ENCODE measurements at regions not wholly inside any gene's neighbourhood (a gene's known extent, or its start where the extent isn't known, plus 50 kb on each side); places are given as distances from the start of the nearest gene placed in this dataset.
"Not testable (repeated sequence)": the region's sequence is repeated elsewhere in the genome, so short reads cannot be mapped to it uniquely, and the experiment has no call there.

- TF ChIP-seq TAF1 (IDR thresholded peaks at IDR 0.05; ENCODE audit: borderline replicate concordance, low read depth, low read length) (no peak), POLR2AphosphoS5 (IDR thresholded peaks at IDR 0.05; ENCODE audit: low read depth, low read length) (no peak)
- DNase-seq (ENCODE audit: insufficient read length): no peak
- FAIRE-seq: no peak
Observed at GRCh38 chr10:64174666-64175255, 653.6 kb downstream of the REEP3 start.

DNA sequence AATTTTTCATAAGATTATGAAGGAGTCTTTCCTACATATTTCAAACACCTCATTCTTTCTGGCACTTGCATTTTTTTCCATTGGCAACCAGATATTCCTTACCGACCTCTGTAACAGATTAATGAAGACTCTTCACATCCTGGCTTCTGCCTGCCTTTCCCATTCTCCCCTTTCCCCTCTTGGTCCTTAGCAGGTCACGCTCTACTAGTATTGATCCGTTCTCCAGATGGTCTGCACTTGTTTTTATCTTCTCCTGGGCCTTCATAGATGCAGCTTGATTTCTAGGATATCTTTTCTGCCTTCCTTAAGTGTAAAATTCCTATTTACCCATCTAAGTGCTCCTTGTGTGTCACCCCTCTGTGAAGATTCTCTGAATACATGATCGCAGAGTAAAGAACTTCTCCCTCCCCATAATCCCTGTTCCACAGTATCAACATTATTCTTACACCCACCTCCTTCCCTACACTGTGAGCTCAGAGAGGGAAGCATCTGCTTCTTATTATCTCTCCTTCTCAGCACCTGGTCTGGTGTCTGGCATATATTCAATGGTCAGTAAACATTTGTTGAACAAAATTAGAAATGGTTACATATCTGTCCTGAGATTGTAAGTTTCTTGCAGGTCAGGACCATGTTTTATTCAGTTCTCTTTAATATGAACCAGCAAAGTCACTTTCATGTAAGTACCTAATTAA is 654.2 kb downstream of the REEP3 start:
- DNase-seq (ENCODE audit: insufficient read length) (no peak), FAIRE-seq (no peak)
- TF ChIP-seq TAF1 (IDR thresholded peaks at IDR 0.05; ENCODE audit: borderline replicate concordance, low read depth, low read length): no peak
- TF ChIP-seq POLR2A (IDR thresholded peaks at IDR 0.05; ENCODE audit: low read depth, low read length): no peak
- TF ChIP-seq POLR2AphosphoS5 (IDR thresholded peaks at IDR 0.05; ENCODE audit: low read depth, low read length): no peak

- FAIRE-seq (no peak), DNase-seq (ENCODE audit: insufficient read length) (no peak)
- TF ChIP-seq POLR2AphosphoS5 (IDR thresholded peaks at IDR 0.05; ENCODE audit: low read depth, low read length): no peak
- no peak for TF ChIP-seq TAF1 (IDR thresholded peaks at IDR 0.05; ENCODE audit: borderline replicate concordance, low read depth, low read length)
- TF ChIP-seq POLR2A (IDR thresholded peaks at IDR 0.05; ENCODE audit: low read depth, low read length): no peak
Observed at GRCh38 chr10:64182671-64183070, 661.5 kb downstream of the REEP3 start.

- TF ChIP-seq POLR2A (IDR thresholded peaks at IDR 0.05; ENCODE audit: low read depth, low read length) (no peak), POLR2AphosphoS5 (IDR thresholded peaks at IDR 0.05; ENCODE audit: low read depth, low read length) (no peak), TAF1 (IDR thresholded peaks at IDR 0.05; ENCODE audit: borderline replicate concordance, low read depth, low read length) (no peak)
- DNase-seq (ENCODE audit: insufficient read length): no peak
- FAIRE-seq: no peak
Observed at GRCh38 chr10:64191286-64191685, 670.1 kb downstream of the REEP3 start.

DNA sequence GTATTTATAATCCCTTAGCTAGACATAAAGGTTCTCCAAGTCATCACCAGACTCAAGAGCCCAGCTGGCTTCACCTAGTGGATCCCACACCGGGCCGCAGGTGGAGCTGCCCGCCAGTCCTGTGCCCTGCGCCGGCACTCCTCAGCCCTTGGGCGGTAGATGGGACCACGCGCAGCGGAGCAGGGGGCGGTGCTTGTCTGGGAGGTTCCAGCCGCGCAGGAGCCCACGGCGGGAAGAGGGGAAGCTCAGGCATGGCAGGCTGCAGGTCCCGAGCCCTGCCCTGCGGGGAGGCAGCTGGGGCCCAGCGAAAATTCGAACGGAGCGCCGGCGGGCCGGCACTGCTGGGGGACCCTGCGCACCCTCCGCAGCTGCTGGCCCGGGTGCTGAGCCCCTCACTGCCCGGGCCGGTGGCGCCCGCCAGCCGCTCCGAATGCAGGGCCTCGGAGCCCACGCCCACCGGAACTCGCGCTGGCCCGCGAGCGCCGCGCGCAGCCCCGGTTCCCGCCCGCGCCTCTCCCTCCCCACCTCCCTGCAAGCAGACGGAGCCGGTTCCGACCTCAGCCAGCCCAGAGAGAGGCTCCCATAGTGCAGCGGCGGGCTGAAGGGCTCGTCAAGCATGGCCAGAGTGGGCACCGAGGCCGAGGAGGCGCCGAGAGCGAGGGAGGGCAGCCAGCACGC is 675.6 kb downstream of the REEP3 start:
- no peak for TF ChIP-seq POLR2AphosphoS5 (IDR thresholded peaks at IDR 0.05; ENCODE audit: low read depth, low read length)
- TF ChIP-seq TAF1 (IDR thresholded peaks at IDR 0.05; ENCODE audit: borderline replicate concordance, low read depth, low read length): no peak
- no peak for TF ChIP-seq POLR2A (IDR thresholded peaks at IDR 0.05; ENCODE audit: low read depth, low read length)
- DNase-seq (ENCODE audit: insufficient read length) (no peak), FAIRE-seq (no peak)

DNA sequence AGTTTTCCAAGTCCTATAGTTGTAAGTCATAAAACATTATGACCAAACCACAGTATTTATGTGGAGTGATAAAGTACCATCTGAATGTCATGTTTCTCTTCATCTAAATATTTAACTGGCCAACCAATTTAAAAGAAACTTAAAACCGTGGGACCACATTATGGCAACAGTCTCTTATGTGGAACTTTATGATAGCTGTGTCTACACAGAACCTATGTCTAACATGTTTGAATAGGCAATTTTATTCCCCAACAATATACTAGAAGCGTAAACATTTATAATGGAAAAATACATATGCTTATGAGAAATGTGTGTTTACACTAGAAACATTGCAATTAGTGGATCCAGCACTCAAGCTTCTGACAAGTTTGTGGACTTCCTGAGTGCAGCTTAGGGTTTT is 680.7 kb downstream of the REEP3 start:
- no peak for DNase-seq (ENCODE audit: insufficient read length)
- no peak for FAIRE-seq
- TF ChIP-seq POLR2AphosphoS5 (IDR thresholded peaks at IDR 0.05; ENCODE audit: low read depth, low read length): no peak
- no peak for TF ChIP-seq TAF1 (IDR thresholded peaks at IDR 0.05; ENCODE audit: borderline replicate concordance, low read depth, low read length)
- TF ChIP-seq POLR2A (IDR thresholded peaks at IDR 0.05; ENCODE audit: low read depth, low read length): no peak

GRCh38 chr10:64204504-64204903 is 683.3 kb downstream of the REEP3 start:
- DNase-seq (ENCODE audit: insufficient read length); FAIRE-seq: not testable (repeated sequence)

DNA sequence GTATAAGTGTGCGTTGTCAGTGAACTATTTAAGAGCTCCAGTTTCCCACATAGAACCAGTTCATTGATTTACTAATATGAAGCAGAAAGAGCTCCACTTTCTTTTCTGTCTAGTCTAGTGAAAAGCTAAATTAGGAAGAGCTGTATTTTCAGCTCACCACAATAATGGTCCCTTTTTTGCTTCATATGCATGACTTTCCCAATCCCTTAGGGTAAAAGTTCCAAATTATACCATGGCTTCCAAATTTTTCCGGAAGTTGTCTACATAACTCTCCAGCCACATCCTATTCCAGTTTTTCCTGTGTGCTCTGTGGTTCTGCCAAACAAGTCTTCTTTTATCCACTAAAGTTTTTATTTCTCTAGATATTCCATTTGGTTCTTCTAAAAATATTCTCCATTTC is 685.2 kb downstream of the REEP3 start:
- TF ChIP-seq POLR2AphosphoS5 (IDR thresholded peaks at IDR 0.05; ENCODE audit: low read depth, low read length): no peak
- no peak for TF ChIP-seq POLR2A (IDR thresholded peaks at IDR 0.05; ENCODE audit: low read depth, low read length)
- no peak for TF ChIP-seq TAF1 (IDR thresholded peaks at IDR 0.05; ENCODE audit: borderline replicate concordance, low read depth, low read length)
- no peak for DNase-seq (ENCODE audit: insufficient read length)
- FAIRE-seq: no peak

- no peak for TF ChIP-seq POLR2AphosphoS5 (IDR thresholded peaks at IDR 0.05; ENCODE audit: low read depth, low read length)
- no peak for TF ChIP-seq TAF1 (IDR thresholded peaks at IDR 0.05; ENCODE audit: borderline replicate concordance, low read depth, low read length)
- TF ChIP-seq POLR2A (IDR thresholded peaks at IDR 0.05; ENCODE audit: low read depth, low read length): no peak
- no peak for FAIRE-seq
- DNase-seq (ENCODE audit: insufficient read length): no peak
Observed at GRCh38 chr10:64209561-64209960, 688.4 kb downstream of the REEP3 start.

DNA sequence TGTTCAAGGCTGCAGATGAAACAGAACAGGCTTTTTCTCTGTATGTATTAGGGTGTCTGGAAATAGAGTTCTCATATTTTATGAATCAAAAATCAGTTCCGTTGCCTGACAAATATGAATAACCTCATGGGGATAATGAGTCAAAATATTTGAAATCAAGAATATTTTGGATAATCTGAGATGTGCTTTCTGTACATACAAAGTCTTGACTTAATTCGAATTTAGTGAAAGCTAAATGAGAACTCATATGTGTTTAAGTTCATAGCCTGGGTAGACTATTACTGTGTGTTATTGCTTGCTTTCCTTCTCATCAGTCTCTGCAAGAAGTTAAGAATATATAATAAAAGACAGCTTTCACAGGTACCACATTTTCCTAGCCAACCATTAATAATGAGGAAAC is 689.0 kb downstream of the REEP3 start:
- TF ChIP-seq POLR2A (IDR thresholded peaks at IDR 0.05; ENCODE audit: low read depth, low read length) (no peak), POLR2AphosphoS5 (IDR thresholded peaks at IDR 0.05; ENCODE audit: low read depth, low read length) (no peak), TAF1 (IDR thresholded peaks at IDR 0.05; ENCODE audit: borderline replicate concordance, low read depth, low read length) (no peak)
- DNase-seq (ENCODE audit: insufficient read length) (no peak), FAIRE-seq (no peak)

- FAIRE-seq (no peak), DNase-seq (ENCODE audit: insufficient read length) (no peak)
- TF ChIP-seq TAF1 (IDR thresholded peaks at IDR 0.05; ENCODE audit: borderline replicate concordance, low read depth, low read length) (no peak), POLR2AphosphoS5 (IDR thresholded peaks at IDR 0.05; ENCODE audit: low read depth, low read length) (no peak)
Observed at GRCh38 chr10:64211466-64211865, 690.3 kb downstream of the REEP3 start.

- FAIRE-seq: no peak
- TF ChIP-seq POLR2A (IDR thresholded peaks at IDR 0.05; ENCODE audit: low read depth, low read length): no peak
- no peak for TF ChIP-seq TAF1 (IDR thresholded peaks at IDR 0.05; ENCODE audit: borderline replicate concordance, low read depth, low read length)
- TF ChIP-seq POLR2AphosphoS5 (IDR thresholded peaks at IDR 0.05; ENCODE audit: low read depth, low read length): no peak
- no peak for DNase-seq (ENCODE audit: insufficient read length)
Observed at GRCh38 chr10:64215088-64215487, 693.9 kb downstream of the REEP3 start.

Data from GM12892 (cell line).